Right lobe of liver (tissue), 6 donors: ENCODE measurements at regions not wholly inside any gene's neighbourhood (a gene's known extent, or its start where the extent isn't known, plus 50 kb on each side); places are given as distances from the start of the nearest gene placed in this dataset.

Experiments
- ATAC-seq, 4 donors: fragments of 200-7000 bp; cut with Tn5 transposase; one replicate each; pipeline ENCODE4 v1.9.1; 2020; ENCODE audit warnings: mild to moderate bottlenecking in 4 of 4, moderate library complexity in 4 of 4
- DNase-seq, 3 donors: peaks; one replicate each; pipeline ENCODE4 v3.0.0-alpha.2; 2020
- H3K27ac ChIP-seq, 3 donors: fragments of 200-600 bp; one replicate each; pipeline ENCODE4 v1.8.0; 2022
- H3K27me3 ChIP-seq, 2 donors: fragments of 200-600 bp; one replicate each; pipeline ENCODE4 v1.8.0; 2022
- H3K36me3 ChIP-seq, 4 donors: fragments of 200-600 bp; sonication (generic) in 1 of 4; one replicate each; pipeline versions ENCODE4 v1.5.1 to v1.8.0; 2017 to 2022; ENCODE audit warnings: control low read depth in 1 of 4
- H3K4me1 ChIP-seq, 4 donors: fragments of 200-600 bp; sonication (generic) in 1 of 4; one replicate each; pipeline versions ENCODE4 v1.5.1 to v1.8.0; 2017 to 2022; ENCODE audit warnings: control low read depth in 1 of 4
- H3K4me3 ChIP-seq, 3 donors: fragments of 200-600 bp; one replicate each; pipeline ENCODE4 v1.8.0; 2022
- H3K9me3 ChIP-seq, 4 donors: fragments of 200-600 bp; sonication (generic) in 1 of 4; one replicate each; pipeline versions ENCODE4 v1.5.1 to v1.8.0; 2017 to 2022; ENCODE audit warnings: control low read depth in 1 of 4
- POLR2A ChIP-seq: fragments of 450-650 bp; IDR thresholded peaks from one replicate; pipeline ENCODE4 v1.6.1; 2017; ENCODE audit warnings: antibody characterized with exemption, mild to moderate bottlenecking
- WGBS: methylation state at CpG from one replicate; pipeline ENCODE4 v1.1.6; 2018; ENCODE audit warnings: low coverage, low lambda C conversion rate; ENCODE audit not compliant: insufficient coverage; ENCODE audit errors: missing lambda C conversion rate; 5-methylcytosine and 5-hydroxymethylcytosine counted together
- intact Hi-C, 2 donors: fragments of 100-400 bp; cut with DNase I; formaldehyde crosslinking; loops; one replicate each; pipeline versions ENCODE4 v1.11.2 to v1.14.1; 2022
- TF ChIP-seq, protein P1 (sequence below), 4 donors: fragments of 200-600 bp in 3 of 4; fragments of 450-650 bp in 1 of 4; IDR thresholded peaks; one replicate each; pipeline versions ENCODE4 v1.5.1 to v1.8.0; 2016 to 2022; ENCODE audit warnings: antibody characterized with exemption in 4 of 4, mild to moderate bottlenecking in 2 of 4
- donor health status: DM: no; HTN: yes; CAD: no.
- donor health status: DM: no; HTN: no; CAD: no.
- donor health status: DM: no; HTN: no; CAD: no.
- donor health status: DM: no; HTN: yes; CAD: no.
- donor health status: DM: no; HTN: yes; CAD: no.

DNA sequence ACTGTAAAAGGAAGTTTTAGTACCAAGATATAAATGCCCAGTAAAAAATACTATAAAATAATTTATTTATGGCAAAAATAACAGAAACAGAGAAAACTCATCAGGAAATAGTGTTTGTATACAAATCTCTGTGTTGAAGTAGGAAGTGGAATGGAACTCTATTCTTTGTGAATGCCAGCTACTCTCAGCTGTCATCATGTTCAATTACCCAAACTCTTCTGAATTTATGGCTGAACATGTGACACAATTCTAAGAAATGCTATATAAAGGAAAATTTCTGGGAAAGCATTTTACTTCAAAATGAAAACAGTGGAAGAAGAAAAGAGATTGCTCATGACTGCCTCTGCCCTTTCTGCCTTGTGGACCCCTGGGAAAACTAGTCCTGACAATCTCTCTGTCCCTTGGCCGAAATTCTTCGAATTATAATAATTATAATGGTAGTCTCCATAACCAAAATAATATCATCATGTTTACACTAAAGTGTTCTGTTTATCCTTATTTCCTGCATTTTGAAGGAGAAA lies 522.3 kb upstream of the ST8SIA4 start:
- DNase-seq (no peak), ATAC-seq (no peak)
- H3K4me3 ChIP-seq: no peak overlapping the region
- H3K36me3 ChIP-seq: no peaks in the 10 kb centered on the region
- H3K9me3 ChIP-seq: no peaks in the 10 kb centered on the region
- WGBS: 16% methylated on average over 2 of the region's 2 CpGs
- H3K27me3 ChIP-seq: no peaks in the 10 kb centered on the region
- H3K4me1 ChIP-seq: no peaks in the 10 kb centered on the region
- intact Hi-C loops: no loop called here
- TF ChIP-seq, protein P1, sequence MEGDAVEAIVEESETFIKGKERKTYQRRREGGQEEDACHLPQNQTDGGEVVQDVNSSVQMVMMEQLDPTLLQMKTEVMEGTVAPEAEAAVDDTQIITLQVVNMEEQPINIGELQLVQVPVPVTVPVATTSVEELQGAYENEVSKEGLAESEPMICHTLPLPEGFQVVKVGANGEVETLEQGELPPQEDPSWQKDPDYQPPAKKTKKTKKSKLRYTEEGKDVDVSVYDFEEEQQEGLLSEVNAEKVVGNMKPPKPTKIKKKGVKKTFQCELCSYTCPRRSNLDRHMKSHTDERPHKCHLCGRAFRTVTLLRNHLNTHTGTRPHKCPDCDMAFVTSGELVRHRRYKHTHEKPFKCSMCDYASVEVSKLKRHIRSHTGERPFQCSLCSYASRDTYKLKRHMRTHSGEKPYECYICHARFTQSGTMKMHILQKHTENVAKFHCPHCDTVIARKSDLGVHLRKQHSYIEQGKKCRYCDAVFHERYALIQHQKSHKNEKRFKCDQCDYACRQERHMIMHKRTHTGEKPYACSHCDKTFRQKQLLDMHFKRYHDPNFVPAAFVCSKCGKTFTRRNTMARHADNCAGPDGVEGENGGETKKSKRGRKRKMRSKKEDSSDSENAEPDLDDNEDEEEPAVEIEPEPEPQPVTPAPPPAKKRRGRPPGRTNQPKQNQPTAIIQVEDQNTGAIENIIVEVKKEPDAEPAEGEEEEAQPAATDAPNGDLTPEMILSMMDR (IDR thresholded peaks at IDR 0.05): no peak
- TF ChIP-seq POLR2A: no peak
- no peak overlapping the region for H3K27ac ChIP-seq

DNA sequence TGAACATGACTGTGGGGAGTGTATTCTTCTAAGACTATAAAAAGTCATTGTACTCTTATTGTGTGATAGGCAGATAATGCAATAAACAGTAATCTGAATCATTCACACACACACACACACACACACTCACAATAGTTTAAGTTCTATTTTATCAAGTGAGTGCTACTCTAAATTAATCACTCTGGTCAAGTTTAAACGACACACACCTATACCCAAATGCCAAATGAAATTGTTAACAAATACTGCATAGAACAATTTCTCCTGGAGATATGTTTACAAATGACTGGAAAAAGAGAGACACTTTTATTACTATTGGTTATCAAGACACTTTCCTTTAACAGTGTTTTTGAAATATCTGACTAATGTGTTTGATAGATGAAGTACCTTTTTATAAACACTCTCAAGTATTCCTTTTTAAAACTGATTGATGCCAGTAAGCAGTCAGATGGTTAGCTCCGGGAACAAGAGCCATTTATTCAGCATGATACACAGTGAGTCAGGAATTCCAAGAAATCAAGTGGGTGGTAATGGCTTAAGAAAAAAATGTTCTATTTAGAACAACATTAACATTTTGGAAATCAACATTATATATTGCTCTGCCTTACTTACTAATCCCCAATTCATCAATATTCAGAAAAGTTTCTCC lies 521.6 kb upstream of the ST8SIA4 start:
- no peak for TF ChIP-seq POLR2A
- TF ChIP-seq, protein P1 (IDR thresholded peaks at IDR 0.05): no peak
- Histone ChIP-seq H3K27me3 (no peaks in the 10 kb centered on the region), H3K4me3 (no peak overlapping the region), H3K27ac (no peak overlapping the region), H3K36me3 (no peaks in the 10 kb centered on the region), H3K9me3 (no peaks in the 10 kb centered on the region), H3K4me1 (no peaks in the 10 kb centered on the region)
- DNase-seq (no peak), ATAC-seq (no peak)
- intact Hi-C loops: no loop called here
- WGBS: 25% methylated on average over 2 of the region's 2 CpGs

DNA sequence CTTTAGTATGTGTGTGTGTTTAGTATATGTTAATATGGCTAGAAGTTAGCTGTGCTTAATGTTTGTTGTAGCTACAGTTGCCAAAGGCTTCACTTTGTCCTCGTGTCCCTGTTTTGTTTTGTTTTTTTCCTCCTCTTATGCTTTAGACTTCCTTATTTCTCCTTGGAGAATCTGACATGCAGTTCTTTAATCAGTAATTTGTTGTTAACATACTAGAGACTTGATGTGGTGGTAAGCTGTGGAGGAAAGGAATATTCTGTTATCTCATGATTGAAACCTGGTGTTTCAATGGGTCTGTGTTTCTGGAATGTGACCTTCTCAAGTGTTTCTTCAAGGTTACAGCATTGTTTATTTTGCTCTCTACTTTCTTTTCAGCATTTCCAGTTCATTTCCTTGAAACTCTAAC lies 515.6 kb upstream of the ST8SIA4 start:
- no peak overlapping the region for H3K27ac ChIP-seq
- ATAC-seq: no peak

DNA sequence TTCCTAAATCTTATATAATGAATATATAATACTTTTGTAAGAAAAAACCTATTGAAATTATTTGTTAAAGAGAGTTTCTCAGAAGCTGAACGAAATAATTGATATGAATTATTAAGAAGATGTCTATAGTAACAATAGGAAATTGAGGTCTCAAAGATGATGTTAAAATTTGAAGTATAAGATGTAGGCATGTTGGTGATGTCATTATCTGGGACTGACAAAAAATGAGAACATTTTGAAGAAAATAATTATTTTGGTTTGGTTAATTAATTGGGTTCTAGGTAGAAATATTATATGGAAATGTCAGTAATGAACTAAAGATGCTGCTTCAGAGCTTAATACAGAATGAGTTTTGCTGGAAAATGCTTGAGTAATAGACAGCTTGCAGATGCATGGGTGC lies 501.4 kb upstream of the ST8SIA4 start:
- H3K4me3 ChIP-seq: no peak overlapping the region
- no peaks in the 10 kb centered on the region for H3K27me3 ChIP-seq
- no peak overlapping the region for H3K27ac ChIP-seq
- no peaks in the 10 kb centered on the region for H3K36me3 ChIP-seq
- DNase-seq: no peak
- intact Hi-C loops: no loop called here
- WGBS: 16% methylated on average over 1 of the region's 1 CpG
- no peaks in the 10 kb centered on the region for H3K4me1 ChIP-seq
- no peak for ATAC-seq
- TF ChIP-seq, protein P1 (IDR thresholded peaks at IDR 0.05): no peak
- TF ChIP-seq POLR2A: no peak
- no peaks in the 10 kb centered on the region for H3K9me3 ChIP-seq

More for the DNA sequence above, 515.6 kb upstream of the ST8SIA4 start:
- intact Hi-C loops: no loop called here
- no peaks in the 10 kb centered on the region for H3K9me3 ChIP-seq
- DNase-seq: no peak
- H3K27me3 ChIP-seq: no peaks in the 10 kb centered on the region
- no peaks in the 10 kb centered on the region for H3K4me1 ChIP-seq
- 0% methylated on average over 1 of the region's 1 CpG for WGBS
- TF ChIP-seq POLR2A: no peak
- TF ChIP-seq, protein P1 (IDR thresholded peaks at IDR 0.05): no peak
- H3K36me3 ChIP-seq: no peaks in the 10 kb centered on the region
- H3K4me3 ChIP-seq: no peak overlapping the region
